ENCODE measurements at regions not wholly inside any gene's neighbourhood (a gene's known extent, or its start where the extent isn't known, plus 50 kb on each side); places are given as distances from the start of the nearest gene placed in this dataset.

DNA sequence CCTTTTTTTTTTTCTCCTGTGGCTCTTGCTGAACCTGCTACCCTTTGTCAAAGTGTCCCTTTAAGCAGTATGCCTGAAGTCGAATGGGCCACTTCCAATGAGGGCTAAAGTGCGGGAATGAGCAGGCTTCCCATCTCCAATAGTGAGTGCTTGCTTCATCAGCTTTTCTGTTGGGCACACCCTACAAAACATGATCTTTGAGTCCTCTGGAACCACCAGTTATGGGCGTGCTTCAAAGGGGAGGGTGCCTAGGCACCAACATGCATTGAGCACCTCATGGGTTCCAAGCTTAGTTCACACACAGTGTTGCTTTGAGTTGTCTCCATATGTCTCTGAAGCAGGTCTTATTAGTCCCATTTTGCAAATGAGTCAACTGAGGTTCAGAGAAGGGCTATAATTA, 132.8 kb upstream of the CPEB4 start:
- in situ Hi-C loops (cut with MboI; ENCODE audit: low pct_unique_long_range_greater_than_20kb in 2 of 9, low sequenced_read_pairs in 9 of 9, unreplicated experiment in 9 of 9): no loop called here
- H3K4me3 ChIP-seq: no peak overlapping the region
- peaks cover 12 to 14% of the 10 kb centered on the region in 2 donors for H3K4me1 ChIP-seq (replicated peaks in 1 of 2)
- WGBS, 10 experiments: 29 to 100% (median 82%) methylated on average over 1 to 3 of the region's 3 CpGs; no CpG with 5 or more reads in 3 of the 10 experiments
- no peak overlapping the region for H3K27ac ChIP-seq
- ATAC-seq (replicated peaks in 6 of 8): no peak

GRCh38 chr5:173757403-173758209, 130.5 kb upstream of the CPEB4 start:
- Histone ChIP-seq H3K27ac (no peak overlapping the region), H3K4me3 (no peak overlapping the region), H3K4me1 (replicated peaks in 1 of 2) (peaks cover 12 to 19% of the 10 kb centered on the region in 2 donors)
- ATAC-seq (replicated peaks in 6 of 8): peak in 5 of 8 experiments; percentile 46 to 67 (median 60)
- in situ Hi-C loops (cut with MboI; ENCODE audit: low pct_unique_long_range_greater_than_20kb in 2 of 9, low sequenced_read_pairs in 9 of 9, unreplicated experiment in 9 of 9): no loop called here
- 0 to 88% (median 58%) methylated on average over 1 to 11 of the region's 12 CpGs; no CpG with 5 or more reads in 1 of the 10 experiments for WGBS, 10 experiments

- in situ Hi-C loops (cut with MboI; ENCODE audit: low pct_unique_long_range_greater_than_20kb in 2 of 9, low sequenced_read_pairs in 9 of 9, unreplicated experiment in 9 of 9): no loop called here
- no peak overlapping the region for H3K4me3 ChIP-seq
- peaks cover 16 to 23% of the 10 kb centered on the region in 2 donors for H3K4me1 ChIP-seq (replicated peaks in 1 of 2)
- no peak overlapping the region for H3K27ac ChIP-seq
- ATAC-seq (replicated peaks in 6 of 8): no peak
- 20 to 100% (median 87%) methylated on average over 1 to 3 of the region's 3 CpGs; no CpG with 5 or more reads in 6 of the 10 experiments for WGBS, 10 experiments
These were observed 129.5 kb upstream of the CPEB4 start for GRCh38 chr5:173758676-173759075.

GRCh38 chr5:173759691-173760090, 128.5 kb upstream of the CPEB4 start:
- Histone ChIP-seq H3K27ac (no peak overlapping the region), H3K4me1 (replicated peaks in 1 of 2) (peaks cover 26 to 31% of the 10 kb centered on the region in 2 donors), H3K4me3 (no peak overlapping the region)
- in situ Hi-C loops (cut with MboI; ENCODE audit: low pct_unique_long_range_greater_than_20kb in 2 of 9, low sequenced_read_pairs in 9 of 9, unreplicated experiment in 9 of 9): no loop called here
- WGBS, 10 experiments: 78 to 100% (median 85%) methylated on average over 1 to 6 of the region's 8 CpGs; no CpG with 5 or more reads in 3 of the 10 experiments
- no peak for ATAC-seq (replicated peaks in 6 of 8)

DNA sequence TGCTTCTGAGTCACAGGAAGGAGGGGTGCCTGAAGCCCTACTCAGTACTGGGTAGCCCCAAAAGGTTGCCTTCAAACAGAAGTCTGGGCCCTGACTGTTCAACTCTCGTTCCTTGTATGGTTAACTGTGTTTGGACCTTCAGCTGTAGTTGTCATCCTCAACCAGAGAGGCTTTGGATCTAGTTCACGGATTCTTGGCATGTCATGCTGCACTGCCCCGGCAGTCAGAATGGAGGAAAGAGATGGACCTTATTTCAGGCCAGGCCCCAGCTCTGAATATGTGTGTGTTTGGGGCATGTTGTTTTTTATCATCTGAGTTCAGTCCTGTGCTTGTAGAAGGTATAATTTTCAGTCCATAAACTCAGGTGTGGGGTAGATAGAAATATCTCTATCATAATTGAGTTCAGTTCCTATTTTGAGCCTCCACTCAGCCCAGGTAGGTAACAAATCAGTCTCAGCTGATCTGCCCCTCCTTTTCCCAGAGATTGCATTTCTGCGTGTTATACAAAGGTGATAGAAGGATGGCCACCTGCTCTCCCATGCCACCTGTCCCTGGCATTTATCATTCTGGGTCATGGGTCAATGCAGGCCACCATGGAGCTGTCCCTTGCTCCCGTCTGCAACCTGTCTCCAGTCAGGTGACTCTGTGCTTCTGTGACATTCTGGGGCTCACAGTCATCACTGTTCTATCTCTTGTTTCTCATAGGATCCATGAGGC, 127.5 kb upstream of the CPEB4 start:
- Histone ChIP-seq H3K4me3 (no peak overlapping the region), H3K27ac (no peak overlapping the region), H3K4me1 (replicated peaks in 1 of 2) (peaks cover 29 to 37% of the 10 kb centered on the region in 2 donors)
- in situ Hi-C loops (cut with MboI; ENCODE audit: low pct_unique_long_range_greater_than_20kb in 2 of 9, low sequenced_read_pairs in 9 of 9, unreplicated experiment in 9 of 9): no loop called here
- 0 to 100% (median 87%) methylated on average over 1 to 4 of the region's 5 CpGs for WGBS, 10 experiments
- ATAC-seq (replicated peaks in 6 of 8): no peak

DNA sequence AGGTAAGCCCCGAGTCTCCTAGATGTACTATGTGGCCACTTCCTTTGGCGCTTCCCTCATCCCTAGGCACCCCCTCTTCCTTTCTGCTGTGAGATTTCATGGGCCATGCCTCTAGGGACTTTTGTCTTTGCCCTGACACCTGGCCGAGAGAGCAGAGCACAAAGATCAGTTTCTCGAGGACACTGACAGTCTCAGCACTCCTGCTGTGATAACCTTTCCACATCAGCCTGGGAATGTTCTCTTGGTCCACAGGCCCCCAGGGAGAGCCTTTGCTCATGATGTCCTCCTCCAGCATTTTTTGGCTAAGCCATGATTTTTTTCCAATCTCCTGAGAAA, 127.0 kb upstream of the CPEB4 start:
- Histone ChIP-seq H3K4me1 (replicated peaks in 1 of 2) (peaks cover 29 to 39% of the 10 kb centered on the region in 2 donors), H3K4me3 (no peak overlapping the region), H3K27ac (no peak overlapping the region)
- ATAC-seq (replicated peaks in 6 of 8): no peak
- in situ Hi-C loops (cut with MboI; ENCODE audit: low pct_unique_long_range_greater_than_20kb in 2 of 9, low sequenced_read_pairs in 9 of 9, unreplicated experiment in 9 of 9): no loop called here
- 33 to 100% (median 72%) methylated on average over 1 to 3 of the region's 4 CpGs; no CpG with 5 or more reads in 4 of the 10 experiments for WGBS, 10 experiments

GRCh38 chr5:173762045-173762444, 126.1 kb upstream of the CPEB4 start:
- no peak overlapping the region for H3K4me3 ChIP-seq
- in situ Hi-C loops (cut with MboI; ENCODE audit: low pct_unique_long_range_greater_than_20kb in 2 of 9, low sequenced_read_pairs in 9 of 9, unreplicated experiment in 9 of 9): no loop called here
- no peak for ATAC-seq (replicated peaks in 6 of 8)
- peaks cover 33 to 48% of the 10 kb centered on the region in 2 donors for H3K4me1 ChIP-seq (replicated peaks in 1 of 2)
- WGBS, 10 experiments: 62 to 100% (median 94%) methylated on average over 1 to 5 of the region's 5 CpGs; no CpG with 5 or more reads in 2 of the 10 experiments
- no peak overlapping the region for H3K27ac ChIP-seq

DNA sequence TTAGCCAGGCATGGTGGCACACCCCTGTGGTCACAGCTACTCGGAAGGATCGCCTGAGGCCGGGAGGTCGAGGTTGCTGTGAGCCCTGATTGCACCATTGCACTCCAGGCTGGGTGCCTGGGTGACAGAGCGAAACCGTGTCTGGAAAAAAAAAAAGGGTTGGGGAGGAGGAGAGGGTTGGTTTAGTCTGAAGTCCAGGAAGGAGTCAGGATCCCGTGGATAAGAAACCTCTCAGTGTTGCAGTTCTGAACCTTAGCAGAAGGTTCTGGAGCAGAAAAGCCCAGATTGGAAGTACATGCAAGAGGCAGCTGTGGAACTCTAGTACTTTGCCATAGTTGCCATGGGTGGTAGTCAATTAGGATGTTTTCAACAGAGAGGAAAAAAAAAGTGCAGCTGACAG, 125.2 kb upstream of the CPEB4 start:
- 67 to 100% (median 88%) methylated on average over 1 to 4 of the region's 7 CpGs; no CpG with 5 or more reads in 2 of the 10 experiments for WGBS, 10 experiments

DNA sequence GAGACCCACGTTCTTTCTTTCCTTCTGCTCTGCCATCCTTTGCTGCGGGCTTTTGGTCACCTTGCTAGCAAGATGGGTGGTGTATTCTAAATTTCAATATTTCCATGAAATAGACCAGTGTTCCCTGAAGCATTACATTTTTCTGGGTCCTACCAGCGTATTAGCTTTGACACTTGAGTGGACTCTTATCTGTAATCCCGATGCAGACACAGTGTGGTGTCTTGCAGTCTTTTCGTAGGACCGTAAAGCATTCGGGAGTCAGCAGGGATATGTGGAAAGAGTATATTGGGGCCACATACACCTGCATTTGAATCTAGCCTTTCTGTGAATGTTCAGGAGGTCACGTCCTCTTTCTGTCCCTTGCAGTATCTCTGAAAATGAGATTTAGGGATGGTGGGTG, 124.7 kb upstream of the CPEB4 start:
- 43 to 100% (median 80%) methylated on average over 1 to 6 of the region's 8 CpGs; no CpG with 5 or more reads in 1 of the 10 experiments for WGBS, 10 experiments
- in situ Hi-C loops (cut with MboI; ENCODE audit: low pct_unique_long_range_greater_than_20kb in 2 of 9, low sequenced_read_pairs in 9 of 9, unreplicated experiment in 9 of 9): no loop called here
- Histone ChIP-seq H3K27ac (no peak overlapping the region), H3K4me3 (no peak overlapping the region), H3K4me1 (replicated peaks in 1 of 2) (peaks cover 30 to 43% of the 10 kb centered on the region in 2 donors)
- no peak for ATAC-seq (replicated peaks in 6 of 8)

More for the DNA sequence above, 125.2 kb upstream of the CPEB4 start:
- H3K4me1 ChIP-seq (replicated peaks in 1 of 2): peaks cover 31 to 45% of the 10 kb centered on the region in 2 donors
- ATAC-seq (replicated peaks in 6 of 8): no peak
- no peak overlapping the region for H3K4me3 ChIP-seq
- in situ Hi-C loops (cut with MboI; ENCODE audit: low pct_unique_long_range_greater_than_20kb in 2 of 9, low sequenced_read_pairs in 9 of 9, unreplicated experiment in 9 of 9): no loop called here
- no peak overlapping the region for H3K27ac ChIP-seq

DNA sequence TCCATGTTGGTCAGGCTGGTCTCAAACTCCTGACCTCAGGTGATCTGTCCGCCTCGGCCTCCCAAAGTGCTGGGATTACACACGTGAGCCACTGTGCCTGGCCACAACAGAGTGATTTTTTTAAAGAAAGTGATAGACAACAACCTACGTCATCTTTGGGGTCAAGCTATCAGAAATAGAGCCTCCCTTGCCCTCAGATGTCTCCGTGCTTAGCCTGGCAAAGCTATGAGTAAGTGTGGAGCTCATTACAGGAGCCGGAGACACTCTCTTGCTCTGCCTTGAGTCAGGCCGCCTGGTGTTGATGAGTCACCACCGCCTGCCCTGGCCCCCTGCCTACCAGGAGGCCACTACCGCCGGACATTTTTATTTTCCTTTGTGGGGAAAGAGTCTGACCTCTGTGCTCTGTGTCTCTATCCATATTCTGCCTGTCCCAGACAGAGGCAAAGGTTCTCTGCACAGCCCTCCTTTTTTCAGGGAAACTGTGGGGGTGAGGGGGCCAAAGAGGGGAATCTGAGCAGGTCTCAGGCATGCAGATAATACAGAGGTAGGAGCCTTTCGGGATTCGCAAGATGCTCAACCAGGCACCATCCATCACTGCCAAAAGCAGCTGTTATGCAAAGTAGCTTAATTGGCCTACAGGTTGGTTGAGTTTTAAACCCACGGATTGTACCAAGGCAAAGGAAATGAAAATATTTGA, 123.7 kb upstream of the CPEB4 start:
- Histone ChIP-seq H3K4me1 (replicated peaks in 1 of 2) (peaks cover 30 to 43% of the 10 kb centered on the region in 2 donors), H3K27ac (peak overlapping the region; percentile 64 to 81), H3K4me3 (no peak overlapping the region)
- 0 to 80% (median 17%) methylated on average over 1 to 9 of the region's 13 CpGs; no CpG with 5 or more reads in 1 of the 10 experiments for WGBS, 10 experiments
- ATAC-seq (replicated peaks in 6 of 8): peak; percentile 65 to 100 (median 98)
- in situ Hi-C loops (cut with MboI; ENCODE audit: low pct_unique_long_range_greater_than_20kb in 2 of 9, low sequenced_read_pairs in 9 of 9, unreplicated experiment in 9 of 9): no loop called here

DNA sequence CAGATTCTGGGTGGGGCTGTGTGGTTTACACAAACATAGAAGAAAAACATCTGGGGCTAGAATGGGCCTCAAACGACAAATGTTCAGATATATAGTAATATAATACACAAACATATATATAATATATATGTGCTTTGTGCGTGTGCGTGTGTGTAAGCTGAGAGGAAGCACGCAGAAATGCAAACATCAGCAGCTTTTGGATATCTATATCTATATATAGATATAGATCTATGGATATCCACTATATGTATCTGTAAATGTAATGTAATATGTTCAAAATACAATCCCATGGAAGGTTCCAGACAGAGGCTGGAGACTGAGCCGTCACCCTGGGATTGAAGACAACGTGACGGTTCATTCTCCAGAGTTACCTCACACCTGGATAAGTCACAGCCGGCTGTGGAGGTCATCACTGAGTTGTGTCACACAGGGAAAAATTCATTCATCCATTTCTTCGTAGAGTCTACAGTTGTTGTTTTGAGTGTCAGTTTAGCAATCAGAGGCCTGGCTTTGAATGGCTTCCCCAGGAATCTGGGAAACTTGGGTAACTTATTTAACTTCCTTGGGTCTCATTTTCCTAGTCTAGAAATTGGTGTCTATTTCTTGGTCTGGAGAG, 123.0 kb upstream of the CPEB4 start:
- WGBS, 10 experiments: 67 to 100% (median 84%) methylated on average over 2 to 5 of the region's 9 CpGs
- Histone ChIP-seq H3K27ac (peak overlapping the region; percentile 64 to 81), H3K4me1 (replicated peaks in 1 of 2) (peaks cover 30 to 43% of the 10 kb centered on the region in 2 donors), H3K4me3 (no peak overlapping the region)
- ATAC-seq (replicated peaks in 6 of 8): no peak
- in situ Hi-C loops (cut with MboI; ENCODE audit: low pct_unique_long_range_greater_than_20kb in 2 of 9, low sequenced_read_pairs in 9 of 9, unreplicated experiment in 9 of 9): no loop called here

DNA sequence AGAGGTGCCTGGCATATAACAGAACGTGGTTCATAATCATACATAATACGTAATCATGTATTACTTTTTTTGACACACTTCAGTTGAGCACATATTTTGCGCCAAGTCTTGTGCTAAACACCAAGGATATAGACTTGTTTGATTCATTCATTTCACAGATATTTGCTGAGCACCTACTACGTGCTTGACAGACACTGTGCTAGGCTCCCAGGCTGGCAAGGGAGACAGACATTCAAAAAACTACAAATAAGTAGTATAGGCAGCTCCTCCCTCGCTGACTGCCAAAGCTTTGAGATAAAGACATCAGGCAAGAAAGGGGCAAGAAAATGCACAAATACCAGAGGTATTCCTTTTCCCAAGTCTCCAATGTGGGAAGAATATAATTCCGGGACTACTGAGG, 122.5 kb upstream of the CPEB4 start:
- in situ Hi-C loops (cut with MboI; ENCODE audit: low pct_unique_long_range_greater_than_20kb in 2 of 9, low sequenced_read_pairs in 9 of 9, unreplicated experiment in 9 of 9): no loop called here
- no peak for ATAC-seq (replicated peaks in 6 of 8)
- Histone ChIP-seq H3K4me1 (replicated peaks in 1 of 2) (peaks cover 30 to 44% of the 10 kb centered on the region in 2 donors), H3K27ac (no peak overlapping the region), H3K4me3 (no peak overlapping the region)
- 67 to 92% (median 71%) methylated on average over 2 to 5 of the region's 6 CpGs; no CpG with 5 or more reads in 6 of the 10 experiments for WGBS, 10 experiments
